ENCODE measurements at regions not wholly inside any gene's neighbourhood (a gene's known extent, or its start where the extent isn't known, plus 50 kb on each side); places are given as distances from the start of the nearest gene placed in this dataset.

- TF ChIP-seq, protein P1, sequence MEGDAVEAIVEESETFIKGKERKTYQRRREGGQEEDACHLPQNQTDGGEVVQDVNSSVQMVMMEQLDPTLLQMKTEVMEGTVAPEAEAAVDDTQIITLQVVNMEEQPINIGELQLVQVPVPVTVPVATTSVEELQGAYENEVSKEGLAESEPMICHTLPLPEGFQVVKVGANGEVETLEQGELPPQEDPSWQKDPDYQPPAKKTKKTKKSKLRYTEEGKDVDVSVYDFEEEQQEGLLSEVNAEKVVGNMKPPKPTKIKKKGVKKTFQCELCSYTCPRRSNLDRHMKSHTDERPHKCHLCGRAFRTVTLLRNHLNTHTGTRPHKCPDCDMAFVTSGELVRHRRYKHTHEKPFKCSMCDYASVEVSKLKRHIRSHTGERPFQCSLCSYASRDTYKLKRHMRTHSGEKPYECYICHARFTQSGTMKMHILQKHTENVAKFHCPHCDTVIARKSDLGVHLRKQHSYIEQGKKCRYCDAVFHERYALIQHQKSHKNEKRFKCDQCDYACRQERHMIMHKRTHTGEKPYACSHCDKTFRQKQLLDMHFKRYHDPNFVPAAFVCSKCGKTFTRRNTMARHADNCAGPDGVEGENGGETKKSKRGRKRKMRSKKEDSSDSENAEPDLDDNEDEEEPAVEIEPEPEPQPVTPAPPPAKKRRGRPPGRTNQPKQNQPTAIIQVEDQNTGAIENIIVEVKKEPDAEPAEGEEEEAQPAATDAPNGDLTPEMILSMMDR (IDR thresholded peaks at IDR 0.05) = no peak
- no peak for TF ChIP-seq POLR2A (IDR thresholded peaks at IDR 0.05)
Observed at GRCh38 chr14:106635569-106635968, 1109.2 kb downstream of the TMEM121 start.
